ENCODE measurements at regions not wholly inside any gene's neighbourhood (a gene's known extent, or its start where the extent isn't known, plus 50 kb on each side); places are given as distances from the start of the nearest gene placed in this dataset.

DNA sequence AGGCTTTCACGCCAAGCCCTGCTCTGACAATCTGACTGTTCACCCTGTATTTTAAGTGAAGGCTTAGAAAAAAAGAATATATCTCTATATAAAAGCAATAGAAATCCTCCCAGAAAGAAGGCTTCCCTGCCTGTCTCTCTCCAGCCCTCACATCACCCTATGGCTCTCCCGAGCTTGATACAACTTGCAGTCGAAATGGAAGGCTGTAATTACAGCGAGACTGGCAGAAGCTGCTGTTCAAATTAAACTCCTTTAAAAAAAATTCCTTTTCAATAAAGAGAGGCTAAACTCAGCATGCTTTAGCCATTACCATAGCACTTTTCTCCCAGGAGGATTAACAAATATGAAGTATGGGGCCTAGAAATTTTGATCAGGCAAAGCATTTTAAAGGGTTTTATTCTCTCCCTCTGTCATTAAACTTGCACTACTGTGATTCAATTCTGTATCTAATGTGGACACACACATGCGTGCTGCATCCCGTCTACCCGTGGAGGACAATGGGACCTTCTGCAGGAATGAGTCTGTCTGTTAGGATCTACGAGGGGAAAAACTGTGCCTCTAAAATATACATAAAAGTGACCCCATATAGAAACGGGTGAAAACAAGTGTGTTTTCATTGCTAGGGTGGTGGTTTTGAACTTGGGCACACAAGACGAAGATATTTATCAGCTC lies 223.8 kb downstream of the USP6NL start:
- TF ChIP-seq, protein P1, sequence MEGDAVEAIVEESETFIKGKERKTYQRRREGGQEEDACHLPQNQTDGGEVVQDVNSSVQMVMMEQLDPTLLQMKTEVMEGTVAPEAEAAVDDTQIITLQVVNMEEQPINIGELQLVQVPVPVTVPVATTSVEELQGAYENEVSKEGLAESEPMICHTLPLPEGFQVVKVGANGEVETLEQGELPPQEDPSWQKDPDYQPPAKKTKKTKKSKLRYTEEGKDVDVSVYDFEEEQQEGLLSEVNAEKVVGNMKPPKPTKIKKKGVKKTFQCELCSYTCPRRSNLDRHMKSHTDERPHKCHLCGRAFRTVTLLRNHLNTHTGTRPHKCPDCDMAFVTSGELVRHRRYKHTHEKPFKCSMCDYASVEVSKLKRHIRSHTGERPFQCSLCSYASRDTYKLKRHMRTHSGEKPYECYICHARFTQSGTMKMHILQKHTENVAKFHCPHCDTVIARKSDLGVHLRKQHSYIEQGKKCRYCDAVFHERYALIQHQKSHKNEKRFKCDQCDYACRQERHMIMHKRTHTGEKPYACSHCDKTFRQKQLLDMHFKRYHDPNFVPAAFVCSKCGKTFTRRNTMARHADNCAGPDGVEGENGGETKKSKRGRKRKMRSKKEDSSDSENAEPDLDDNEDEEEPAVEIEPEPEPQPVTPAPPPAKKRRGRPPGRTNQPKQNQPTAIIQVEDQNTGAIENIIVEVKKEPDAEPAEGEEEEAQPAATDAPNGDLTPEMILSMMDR (IDR thresholded peaks at IDR 0.05; ENCODE audit: insufficient read depth, low read length): no peak
- no peak overlapping the region for H3K4me3 ChIP-seq (ENCODE audit: low read depth, low read length)
- DNase-seq (ENCODE audit: low read depth): no peak

DNA sequence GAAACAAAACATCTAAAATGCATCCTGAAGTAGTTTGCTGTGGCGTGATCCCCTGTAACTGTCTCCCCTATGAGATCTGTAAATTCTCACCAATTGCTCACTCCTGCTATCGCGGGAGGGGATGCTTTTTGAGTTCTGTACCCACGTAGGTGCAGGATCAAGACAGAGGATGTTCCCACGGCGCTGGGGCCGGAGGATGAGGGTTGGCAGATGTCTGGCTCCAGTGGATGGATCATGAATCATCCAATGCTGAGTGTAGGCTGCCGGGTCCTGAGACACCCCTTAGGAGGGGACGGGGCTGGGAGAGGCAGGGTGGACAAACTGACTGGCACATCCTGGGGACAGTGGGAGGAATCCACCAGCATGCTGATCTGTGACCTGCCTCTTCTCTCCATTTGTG lies 224.4 kb downstream of the USP6NL start:
- no peak overlapping the region for H3K4me3 ChIP-seq (ENCODE audit: low read depth, low read length)
- TF ChIP-seq, protein P1 (IDR thresholded peaks at IDR 0.05; ENCODE audit: insufficient read depth, low read length): no peak
- no peak for DNase-seq (ENCODE audit: low read depth)

Measured in fibroblast of the aortic adventitia (primary cell).